ENCODE measurements at regions not wholly inside any gene's neighbourhood (a gene's known extent, or its start where the extent isn't known, plus 50 kb on each side); places are given as distances from the start of the nearest gene placed in this dataset.

DNA sequence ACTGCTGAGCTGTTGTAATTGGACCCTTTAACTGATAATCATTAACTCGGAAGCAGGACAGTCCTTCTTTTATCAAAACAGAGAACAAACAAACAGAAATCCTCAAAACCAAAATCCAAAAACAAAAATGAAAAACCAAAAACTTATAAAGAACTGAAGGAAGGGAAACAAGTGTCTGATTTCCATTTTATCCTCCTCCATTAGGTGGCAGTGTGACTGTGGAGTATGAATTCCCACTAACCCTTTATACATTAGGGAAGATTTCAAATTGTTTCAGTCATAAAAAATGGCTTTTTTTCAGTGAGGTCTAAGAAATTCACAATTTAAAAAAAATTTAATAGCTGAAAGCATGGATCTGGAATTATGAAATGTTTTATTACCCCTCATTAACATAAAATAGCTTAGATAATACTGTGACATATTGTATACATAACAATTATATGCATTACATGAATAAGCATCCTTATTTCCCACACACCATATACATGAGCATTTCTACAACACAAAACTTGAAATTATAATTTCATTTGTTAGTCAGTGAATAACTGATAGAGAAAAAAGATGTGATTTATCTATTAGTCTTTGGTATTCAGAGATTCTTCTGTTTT lies 1074.3 kb upstream of the PCDH9 start:
- TF ChIP-seq EZH2 (IDR thresholded peaks at IDR 0.05; ENCODE audit: low read length): no peak
- peak in 1 of 3 experiments; percentile 39 for TF ChIP-seq CTCF (optimal IDR thresholded peaks at IDR 0.05 in 1 of 3, IDR thresholded peaks at IDR 0.05 in 1 of 3, conservative IDR thresholded peaks at IDR 0.05 in 1 of 3; ENCODE audit: extremely low read depth in 1 of 3, insufficient read depth in 2 of 3, low read length in 3 of 3)

Measured in keratinocyte (primary cell).